ENCODE measurements at regions not wholly inside any gene's neighbourhood (a gene's known extent, or its start where the extent isn't known, plus 50 kb on each side); places are given as distances from the start of the nearest gene placed in this dataset.

DNA sequence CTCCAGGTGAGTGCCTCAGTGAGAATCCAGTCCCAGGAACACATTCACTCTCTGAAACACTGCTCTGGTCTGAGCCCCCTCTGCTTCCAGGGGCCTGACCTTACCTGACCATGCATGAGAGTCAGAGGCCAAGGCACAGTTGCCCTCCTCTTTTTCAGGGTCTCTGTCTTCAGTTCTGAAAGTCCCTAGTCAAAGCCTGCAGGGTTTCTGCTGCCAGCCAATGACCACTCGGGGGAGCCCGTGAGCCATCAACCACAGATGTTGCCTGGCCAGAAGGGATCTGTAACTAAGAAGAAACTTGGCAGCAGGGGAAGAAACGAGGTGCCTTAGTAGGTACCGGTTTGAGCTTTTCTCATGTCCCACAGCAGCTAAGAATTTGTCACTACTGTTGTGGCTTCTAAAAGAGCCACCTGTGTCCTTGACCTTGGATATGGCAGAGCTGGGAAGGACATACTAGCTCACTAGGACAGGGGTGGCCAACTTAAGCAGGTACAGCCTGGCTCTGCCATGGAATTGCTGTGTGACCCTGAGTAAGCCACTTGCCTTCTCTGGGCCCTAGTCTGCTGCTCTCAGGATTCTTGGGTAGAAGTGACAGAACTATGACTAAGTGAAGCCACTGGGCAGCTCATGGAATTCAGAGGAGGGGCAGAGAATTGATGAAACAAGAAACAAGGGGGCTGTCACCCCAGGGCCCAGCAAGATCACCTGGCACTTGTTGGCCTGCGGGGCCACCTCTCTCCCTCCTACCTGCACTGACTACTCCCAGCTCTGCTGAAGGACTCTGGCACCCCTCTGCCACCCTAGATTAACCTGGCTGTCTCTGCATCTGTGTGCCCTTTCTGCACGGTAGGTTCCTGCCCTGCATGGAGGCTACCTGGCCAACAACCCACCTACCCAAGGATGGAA, 83.8 kb upstream of the GPR26 start:
- Histone ChIP-seq H3K27ac (no peak overlapping the region), H3K9me3 (no peaks in the 10 kb centered on the region), H3K27me3 (peaks cover 0 to 21% (median 0%) of the 10 kb centered on the region in 4 donors), H3K36me3 (no peaks in the 10 kb centered on the region), H3K4me1 (peaks cover 0 to 5% (median 0%) of the 10 kb centered on the region in 3 donors), H3K4me3 (no peak overlapping the region)
- TF ChIP-seq, protein P1, sequence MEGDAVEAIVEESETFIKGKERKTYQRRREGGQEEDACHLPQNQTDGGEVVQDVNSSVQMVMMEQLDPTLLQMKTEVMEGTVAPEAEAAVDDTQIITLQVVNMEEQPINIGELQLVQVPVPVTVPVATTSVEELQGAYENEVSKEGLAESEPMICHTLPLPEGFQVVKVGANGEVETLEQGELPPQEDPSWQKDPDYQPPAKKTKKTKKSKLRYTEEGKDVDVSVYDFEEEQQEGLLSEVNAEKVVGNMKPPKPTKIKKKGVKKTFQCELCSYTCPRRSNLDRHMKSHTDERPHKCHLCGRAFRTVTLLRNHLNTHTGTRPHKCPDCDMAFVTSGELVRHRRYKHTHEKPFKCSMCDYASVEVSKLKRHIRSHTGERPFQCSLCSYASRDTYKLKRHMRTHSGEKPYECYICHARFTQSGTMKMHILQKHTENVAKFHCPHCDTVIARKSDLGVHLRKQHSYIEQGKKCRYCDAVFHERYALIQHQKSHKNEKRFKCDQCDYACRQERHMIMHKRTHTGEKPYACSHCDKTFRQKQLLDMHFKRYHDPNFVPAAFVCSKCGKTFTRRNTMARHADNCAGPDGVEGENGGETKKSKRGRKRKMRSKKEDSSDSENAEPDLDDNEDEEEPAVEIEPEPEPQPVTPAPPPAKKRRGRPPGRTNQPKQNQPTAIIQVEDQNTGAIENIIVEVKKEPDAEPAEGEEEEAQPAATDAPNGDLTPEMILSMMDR (IDR thresholded peaks at IDR 0.05): peak; percentile 63 to 80 (median 72)
- 12 to 15% methylated on average over 6 of the region's 6 CpGs for whole genome bisulfite sequencing, 2 donors
- intact Hi-C loops (cut with DNase I): loop anchor here in 2 of 3 donors (5.0 to 10.0 kb wide), 2 partner anchors 385 to 392 kb away; no protein-coding TSS in a partner anchor
- peak; percentile 54 to 84 (median 82) for ATAC-seq
- DNase-seq: peak; percentile 48 to 88 (median 74)
- no peak for FAIRE-seq

DNA sequence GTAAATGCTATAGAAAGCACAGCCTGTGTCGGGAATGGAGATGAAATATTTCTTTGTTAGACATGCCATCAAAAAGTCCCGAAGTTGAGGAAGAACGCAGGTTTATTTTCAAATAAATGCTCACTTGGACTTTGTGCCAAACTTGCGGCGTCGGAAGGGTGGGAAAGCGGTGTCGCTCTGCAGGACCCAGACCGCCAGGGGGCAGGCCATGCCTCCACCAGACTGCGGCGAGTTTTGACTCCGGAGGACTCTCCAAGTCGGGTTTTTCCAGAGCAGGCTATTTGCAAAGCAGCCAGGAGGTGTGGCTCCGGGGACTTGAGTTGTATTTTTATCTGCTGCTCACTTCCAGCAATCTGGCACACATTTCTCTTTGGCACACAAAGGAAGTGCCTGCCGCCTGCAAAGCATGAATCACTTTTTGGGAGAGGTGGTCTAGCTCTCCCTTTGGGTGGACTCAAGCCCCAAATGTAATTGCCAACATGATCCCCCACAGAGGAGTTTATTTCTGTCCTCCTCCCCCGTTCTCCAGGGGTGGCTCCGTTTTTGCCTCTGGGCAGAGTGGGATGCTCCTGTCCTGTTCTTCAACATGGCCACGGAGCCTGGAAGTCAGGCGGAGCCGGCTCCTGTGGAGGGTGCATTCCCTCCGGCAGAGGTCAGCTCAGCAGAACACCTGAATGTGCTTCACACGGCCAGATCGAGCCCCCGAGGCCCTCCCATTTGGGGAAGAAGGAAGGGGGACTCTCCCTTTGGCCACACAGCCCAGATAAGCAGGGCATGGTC, 82.3 kb upstream of the GPR26 start:
- no peak overlapping the region for H3K27ac ChIP-seq
- TF ChIP-seq, protein P1 (IDR thresholded peaks at IDR 0.05): peak; percentile 74 to 82 (median 76)
- ATAC-seq (peak; percentile 93 to 99 (median 94)), FAIRE-seq (peak; percentile 64), DNase-seq (peak; percentile 67 to 89 (median 80))
- 9 to 13% methylated on average over 24 of the region's 24 CpGs for WGBS, 2 donors
- H3K9me3 ChIP-seq: no peaks in the 10 kb centered on the region
- H3K36me3 ChIP-seq: no peaks in the 10 kb centered on the region
- peaks cover 0 to 5% (median 0%) of the 10 kb centered on the region in 3 donors for H3K4me1 ChIP-seq
- no peak overlapping the region for H3K4me3 ChIP-seq
- intact Hi-C loops (cut with DNase I): loop anchor here in 2 of 3 donors (5.0 to 10.0 kb wide), 2 partner anchors 383 to 391 kb away; no protein-coding TSS in a partner anchor
- H3K27me3 ChIP-seq: peaks cover 0 to 21% (median 0%) of the 10 kb centered on the region in 4 donors

DNA sequence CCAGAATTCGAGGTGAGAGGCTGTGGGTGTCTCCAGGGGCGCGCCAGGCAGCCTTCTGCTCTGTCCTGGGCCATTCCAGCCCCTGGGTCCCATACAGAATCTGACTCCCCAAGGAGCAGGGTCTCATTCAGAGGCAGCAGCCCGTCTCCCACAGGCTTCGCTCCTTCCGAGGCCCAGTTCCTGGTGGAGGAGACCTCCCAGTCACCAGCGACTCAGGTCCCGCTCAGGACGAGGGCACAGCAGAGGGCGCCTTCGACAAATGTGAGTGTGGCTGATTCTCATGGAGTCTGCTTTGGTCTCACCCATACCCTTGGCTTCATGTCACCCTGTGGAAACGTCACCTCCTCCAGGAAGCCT, 81.8 kb upstream of the GPR26 start:
- DNase-seq (no peak), ATAC-seq (no peak), FAIRE-seq (no peak)
- Histone ChIP-seq H3K27me3 (peaks cover 0 to 21% (median 0%) of the 10 kb centered on the region in 4 donors), H3K4me3 (no peak overlapping the region), H3K27ac (no peak overlapping the region), H3K36me3 (no peaks in the 10 kb centered on the region), H3K9me3 (no peaks in the 10 kb centered on the region), H3K4me1 (peaks cover 0 to 5% (median 0%) of the 10 kb centered on the region in 3 donors)
- intact Hi-C loops (cut with DNase I): loop anchor here in 2 of 3 donors (5.0 to 10.0 kb wide), 2 partner anchors 383 to 390 kb away; no protein-coding TSS in a partner anchor
- TF ChIP-seq, protein P1 (IDR thresholded peaks at IDR 0.05): no peak
- 69 to 73% methylated on average over 11 to 12 of the region's 12 CpGs for WGBS, 2 donors

DNA sequence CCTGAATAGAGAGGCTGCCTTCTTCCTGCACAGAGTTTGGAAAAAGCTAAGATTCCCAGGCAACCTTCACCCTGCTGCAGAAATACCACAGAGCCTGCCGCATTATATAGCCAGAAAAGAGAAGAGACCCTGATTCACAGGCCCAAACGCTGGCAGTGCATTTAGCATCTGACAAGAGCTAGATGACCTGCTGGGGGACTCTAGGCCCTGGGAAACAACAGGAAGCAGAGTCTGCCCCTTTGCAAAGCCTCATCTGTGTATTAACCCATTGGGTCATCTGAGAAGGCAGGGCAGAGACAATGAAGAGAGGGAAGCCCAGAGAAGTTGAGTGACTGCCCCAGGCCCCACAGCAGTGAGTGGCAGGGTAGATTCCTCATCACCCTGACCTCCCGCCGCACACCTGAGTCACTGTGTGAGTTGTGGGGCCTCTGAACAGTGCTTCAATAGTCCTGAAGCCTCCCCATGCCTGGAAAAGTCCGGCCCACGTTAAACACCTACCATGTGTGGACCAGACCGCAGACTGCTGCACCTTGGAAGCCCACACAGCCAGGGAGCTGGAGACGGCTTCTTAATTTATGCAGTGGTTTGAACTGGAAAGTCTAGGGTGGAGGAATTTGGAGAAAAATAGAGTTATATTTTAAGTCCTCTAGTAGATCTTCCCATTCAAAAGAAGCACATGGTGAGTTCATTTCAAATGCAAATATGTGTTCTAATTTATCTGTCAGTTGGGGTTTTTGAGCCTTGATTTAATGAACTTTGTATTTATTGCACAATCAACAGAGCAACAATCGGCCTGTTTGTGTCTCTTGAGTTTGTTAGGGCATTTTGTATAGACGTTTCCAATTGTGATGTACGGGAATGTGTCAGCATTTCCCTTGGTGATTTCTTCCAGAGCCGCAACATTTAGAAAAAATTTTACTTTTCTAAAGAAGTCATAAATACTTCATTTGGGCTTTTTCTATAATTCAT, 80.4 kb upstream of the GPR26 start:
- FAIRE-seq (no peak), ATAC-seq (no peak), DNase-seq (no peak)
- Histone ChIP-seq H3K4me3 (no peak overlapping the region), H3K36me3 (no peaks in the 10 kb centered on the region), H3K9me3 (no peaks in the 10 kb centered on the region), H3K4me1 (peaks cover 0 to 5% (median 0%) of the 10 kb centered on the region in 3 donors), H3K27ac (no peak overlapping the region), H3K27me3 (peaks cover 0 to 17% (median 0%) of the 10 kb centered on the region in 4 donors)
- TF ChIP-seq, protein P1 (IDR thresholded peaks at IDR 0.05): no peak
- intact Hi-C loops (cut with DNase I): loop anchor here in 2 of 3 donors (5.0 to 10.0 kb wide), 2 partner anchors 382 to 389 kb away; no protein-coding TSS in a partner anchor
- 61 to 73% methylated on average over 12 of the region's 12 CpGs for WGBS, 2 donors

All from pancreas (tissue), 10 donors.